K562 (cell line): ENCODE measurements at regions not wholly inside any gene's neighbourhood (a gene's known extent, or its start where the extent isn't known, plus 50 kb on each side); places are given as distances from the start of the nearest gene placed in this dataset.

Experiments
- ATAC-seq: fragments of 200-7000 bp; cut with Tn5 transposase; 3 replicates; pipeline ENCODE4 v1.9.1; 2020; ENCODE audit warnings: moderate library complexity
- BruUV-seq: library from RNA; stranded (reverse); fragments of 400-500 nt; replicated peaks from 2 replicates; lab custom pipeline; 2021; lab: Mats Ljungman, UMichigan
- CTCF ChIA-PET: fragments of 300-600 bp; formaldehyde crosslinking; extraction: SDS; loops from one replicate; lab custom pipeline; 2021; ENCODE audit warnings: low intra/inter-chr PET ratio; lab: Yijun Ruan, JAX
- POLR2A ChIA-PET: fragments of 300-600, 350-650 bp; sonication (Branson Sonifier 250); formaldehyde crosslinking; extraction: SDS; loops from one replicate; lab custom pipeline; 2021; ENCODE audit warnings: antibody characterized with exemption, inconsistent platforms; lab: Yijun Ruan, JAX
- DNase-seq, 4 experiments: peaks; one replicate each; pipeline versions ENCODE4 v3.0.0 to v3.0.0-alpha.2; 2011 to 2018; ENCODE audit warnings: low spot score in 3 of 4, mixed read lengths in 3 of 4; ENCODE audit errors: extremely low read depth in 1 of 4
- FAIRE-seq: peaks from 2 replicates; lab custom pipeline; 2011; peaks lifted over from hg19 to GRCh38; lab: Jason Lieb, UNC
- H2AFZ ChIP-seq: 2 replicates; pipeline ENCODE4 v1.6.0; 2011; ENCODE audit warnings: low read depth, low read length, control low read depth, inconsistent platforms
- H3K27ac ChIP-seq: fragments of 200-600 bp; 3 replicates; pipeline ENCODE4 v1.8.0; 2011; ENCODE audit warnings: low read depth, mild to moderate bottlenecking, control low read depth, inconsistent platforms, low read length, moderate library complexity, mixed read lengths; ENCODE audit errors: extremely low read depth
- H3K27me3 ChIP-seq, 2 experiments: fragments of 300-600 bp in 1 of 2; 2 replicates in 1 of 2; 3 replicates in 1 of 2; pipeline versions ENCODE4 v1.6.0 to v1.8.0; 2011; ENCODE audit warnings: inconsistent platforms in 2 of 2, low read length in 2 of 2, mild to moderate bottlenecking in 1 of 2, mixed read lengths in 1 of 2, moderate library complexity in 1 of 2; ENCODE audit not compliant: control insufficient read depth in 2 of 2, insufficient read depth in 2 of 2
- H3K36me3 ChIP-seq: fragments of 300-600 bp; 3 replicates; pipeline ENCODE4 v1.8.0; 2011; ENCODE audit warnings: mild to moderate bottlenecking, low read length, inconsistent platforms; ENCODE audit not compliant: control insufficient read depth, insufficient read depth
- H3K4me1 ChIP-seq, 2 experiments: fragments of 200-600 bp in 1 of 2; replicated peaks in 1 of 2; 2 replicates in 1 of 2; 3 replicates in 1 of 2; pipeline versions ENCODE4 v1.5.1 to v1.8.0; 2011; ENCODE audit warnings: inconsistent platforms in 2 of 2, low read length in 2 of 2, mild to moderate bottlenecking in 1 of 2, mixed read lengths in 1 of 2, moderate library complexity in 1 of 2; ENCODE audit not compliant: control insufficient read depth in 2 of 2, insufficient read depth in 2 of 2
- H3K4me2 ChIP-seq: 2 replicates; pipeline ENCODE4 v1.6.1; 2011; ENCODE audit warnings: low read length, control low read depth, inconsistent platforms, mixed read lengths; ENCODE audit not compliant: insufficient read depth
- H3K4me3 ChIP-seq: fragments of 200-600 bp; sonication (generic), shearing (Covaris generic); 2 replicates; pipeline ENCODE4 v1.5.1; 2016; ENCODE audit warnings: control low read depth, inconsistent platforms
- H3K79me2 ChIP-seq: fragments of 200-600 bp; 3 replicates; pipeline ENCODE4 v1.8.0; 2011; ENCODE audit warnings: low read length, inconsistent platforms; ENCODE audit not compliant: control insufficient read depth, insufficient read depth
- H3K9ac ChIP-seq, 2 experiments: 2 replicates each; pipeline versions ENCODE4 v1.6.0 to v1.6.1; 2011; ENCODE audit warnings: low read depth in 2 of 2, low read length in 2 of 2, control low read depth in 1 of 2, inconsistent platforms in 1 of 2, mild to moderate bottlenecking in 1 of 2, mixed read lengths in 1 of 2; ENCODE audit not compliant: insufficient read depth in 1 of 2
- H3K9me1 ChIP-seq: one replicate; pipeline ENCODE4 v1.6.0; 2011; ENCODE audit warnings: inconsistent platforms, mild to moderate bottlenecking, low read length, moderate library complexity; ENCODE audit not compliant: control insufficient read depth, insufficient read depth
- H3K9me3 ChIP-seq: replicated peaks from 2 replicates; pipeline ENCODE4 v1.5.1; 2011; ENCODE audit warnings: low read depth, low read length, inconsistent platforms; ENCODE audit not compliant: control insufficient read depth, insufficient read depth
- H4K20me1 ChIP-seq: replicated peaks from 2 replicates; pipeline ENCODE4 v1.6.1; 2011; ENCODE audit warnings: low read length, inconsistent platforms, mixed read lengths; ENCODE audit not compliant: control insufficient read depth, insufficient read depth
- ADNP ChIP-seq: fragments of 200-800 bp; sonication (Bioruptor generic); IDR thresholded peaks from 2 replicates; pipeline ENCODE4 v1.6.1; 2016; ENCODE audit warnings: missing genetic modification characterization, missing compliant biosample characterization
- ELF1 ChIP-seq: fragments of 200-800 bp; sonication (Bioruptor generic); IDR thresholded peaks from 2 replicates; pipeline ENCODE4 v1.6.1; 2016; ENCODE audit warnings: missing genetic modification characterization, missing compliant biosample characterization
- MEF2A ChIP-seq: IDR thresholded peaks from 2 replicates; pipeline ENCODE4 v1.6.1; 2011; ENCODE audit warnings: low read depth, mild to moderate bottlenecking, low read length, moderate library complexity; ENCODE audit not compliant: control insufficient read depth
- SP1 ChIP-seq: sonication (generic); formaldehyde crosslinking; IDR thresholded peaks from 2 replicates; pipeline ENCODE4 v1.8.1; 2022; ENCODE audit warnings: mild to moderate bottlenecking, missing genetic modification reagents
- THRAP3 ChIP-seq: fragments of 450-650 bp; IDR thresholded peaks from 2 replicates; pipeline ENCODE4 v1.6.1; 2016; ENCODE audit warnings: mild to moderate bottlenecking, inconsistent platforms, borderline replicate concordance
- ZBED1 ChIP-seq: IDR thresholded peaks from 2 replicates; pipeline ENCODE4 v1.6.1; 2014
- ZBTB17 ChIP-seq: fragments of 450-650 bp; formaldehyde crosslinking; IDR thresholded peaks from 2 replicates; pipeline ENCODE4 v1.4.0; 2020; ENCODE audit warnings: mild to moderate bottlenecking
- WGBS: fragments of 100-300 bp; shearing (Covaris generic); methylation state at CpG from one replicate; pipeline ENCODE4 v1.1.6; 2016; ENCODE audit warnings: low coverage, mixed read lengths; ENCODE audit not compliant: insufficient coverage; ENCODE audit errors: missing lambda C conversion rate; 5-methylcytosine and 5-hydroxymethylcytosine counted together
- in situ Hi-C: fragments of 300-500 bp; cut with MboI; formaldehyde crosslinking; loops from 4 replicates; pipeline ENCODE4 v1.15.0; 2018; ENCODE audit warnings: inconsistent platforms, mixed read lengths
- intact Hi-C: fragments of 100-400 bp; cut with micrococcal nuclease; formaldehyde crosslinking; loops from 2 replicates; pipeline ENCODE4 v1.14.2; 2022
- TF ChIP-seq, protein P1 (sequence below): fragments of 250-450 bp; sonication (Bioruptor Pico); IDR thresholded peaks from 2 replicates; pipeline ENCODE4 v1.8.0; 2021; ENCODE audit warnings: borderline replicate concordance, mild to moderate bottlenecking, moderate library complexity; ENCODE audit not compliant: poor library complexity, severe bottlenecking

DNA sequence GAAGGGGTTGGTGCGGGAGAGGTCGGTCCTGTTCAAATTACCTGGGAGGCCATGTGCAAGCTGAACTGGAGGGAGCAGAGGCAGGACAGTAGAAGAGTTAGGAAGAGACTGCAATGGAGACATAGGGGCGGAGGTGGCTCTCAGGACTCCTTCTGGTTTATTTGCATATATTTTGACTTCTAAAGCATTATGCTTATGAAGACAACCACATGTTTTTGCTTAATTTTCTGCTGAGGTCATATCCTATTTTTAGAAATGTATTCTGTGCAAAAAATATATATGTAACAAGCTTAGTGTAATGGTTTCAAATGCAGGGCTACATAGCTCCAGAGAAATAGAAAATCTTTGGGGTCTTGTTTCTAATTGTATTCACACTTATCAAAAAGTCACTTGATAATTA, 137.0 kb upstream of the MDM1 start:
- POLR2A ChIA-PET = interaction anchor here (0.8 kb wide), 1 partner anchor 160 kb away, joined by 3 read pairs; no protein-coding TSS in a partner anchor
- in situ Hi-C loops (no loop called here), intact Hi-C loops (no loop called here)
- Histone ChIP-seq H3K27ac (no peak overlapping the region), H2AFZ (peak overlapping the region; percentile 36; the same call in 1 of the 2 replicates), H3K9me3 (no peaks in the 10 kb centered on the region; the same call in 1 of the 2 replicates), H4K20me1 (no peaks in the 10 kb centered on the region), H3K36me3 (no peaks in the 10 kb centered on the region), H3K27me3 (no peaks in the 10 kb centered on the region; a peak in 2 of 5 replicates), H3K9ac (no peak overlapping the region), H3K4me2 (no peak overlapping the region), H3K79me2 (no peaks in the 10 kb centered on the region), H3K4me1 (no peaks in the 10 kb centered on the region; a peak in 3 of 5 replicates), H3K9me1 (no peaks in the 10 kb centered on the region), H3K4me3 (no peak overlapping the region)
- DNase-seq = no peak
- no peak; the same call in 2 of the 3 replicates for ATAC-seq
- TF ChIP-seq SP1 (CRISPR knock-in tag) = peak; percentile 18; the same call in 1 of the 2 replicates
- no peak for TF ChIP-seq ADNP
- peak; percentile 47; the same call in 1 of the 2 replicates for TF ChIP-seq MEF2A
- TF ChIP-seq ELF1 = no peak
- TF ChIP-seq ZBED1 = no peak
- TF ChIP-seq THRAP3 = no peak
- TF ChIP-seq, protein P1, sequence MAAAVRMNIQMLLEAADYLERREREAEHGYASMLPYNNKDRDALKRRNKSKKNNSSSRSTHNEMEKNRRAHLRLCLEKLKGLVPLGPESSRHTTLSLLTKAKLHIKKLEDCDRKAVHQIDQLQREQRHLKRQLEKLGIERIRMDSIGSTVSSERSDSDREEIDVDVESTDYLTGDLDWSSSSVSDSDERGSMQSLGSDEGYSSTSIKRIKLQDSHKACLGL (CRISPR knock-in tag) = no peak
- TF ChIP-seq ZBTB17 = no peak
- FAIRE-seq = no peak
- no TSS peak for BruUV-seq
- WGBS = 12% methylated on average over 3 of the region's 3 CpGs
- CTCF ChIA-PET = no interaction called here
